ENCODE measurements at regions not wholly inside any gene's neighbourhood (a gene's known extent, or its start where the extent isn't known, plus 50 kb on each side); places are given as distances from the start of the nearest gene placed in this dataset.

DNA sequence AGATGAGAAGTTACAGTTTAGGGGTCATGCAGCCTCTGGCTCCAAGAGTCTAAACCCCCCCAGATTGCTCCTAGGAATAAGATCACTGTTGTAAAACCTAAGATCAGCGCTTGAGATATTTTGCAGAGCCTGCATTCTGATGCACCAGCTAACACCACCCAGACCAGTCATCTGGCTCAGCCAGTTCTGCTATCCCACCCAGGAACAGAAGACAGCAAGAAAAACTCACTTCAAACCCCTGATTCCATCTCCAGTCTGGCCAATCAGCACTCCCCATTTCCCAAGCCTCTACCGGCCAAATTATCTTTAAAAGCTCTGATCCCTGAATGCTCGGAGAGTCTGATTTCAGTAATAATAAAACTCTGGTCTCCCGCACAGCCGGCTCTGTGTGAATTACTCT lies 158.6 kb downstream of the ZNF664 start:
- TF ChIP-seq EZH2 (IDR thresholded peaks at IDR 0.05; ENCODE audit: low read length): no peak
- TF ChIP-seq, protein P1, sequence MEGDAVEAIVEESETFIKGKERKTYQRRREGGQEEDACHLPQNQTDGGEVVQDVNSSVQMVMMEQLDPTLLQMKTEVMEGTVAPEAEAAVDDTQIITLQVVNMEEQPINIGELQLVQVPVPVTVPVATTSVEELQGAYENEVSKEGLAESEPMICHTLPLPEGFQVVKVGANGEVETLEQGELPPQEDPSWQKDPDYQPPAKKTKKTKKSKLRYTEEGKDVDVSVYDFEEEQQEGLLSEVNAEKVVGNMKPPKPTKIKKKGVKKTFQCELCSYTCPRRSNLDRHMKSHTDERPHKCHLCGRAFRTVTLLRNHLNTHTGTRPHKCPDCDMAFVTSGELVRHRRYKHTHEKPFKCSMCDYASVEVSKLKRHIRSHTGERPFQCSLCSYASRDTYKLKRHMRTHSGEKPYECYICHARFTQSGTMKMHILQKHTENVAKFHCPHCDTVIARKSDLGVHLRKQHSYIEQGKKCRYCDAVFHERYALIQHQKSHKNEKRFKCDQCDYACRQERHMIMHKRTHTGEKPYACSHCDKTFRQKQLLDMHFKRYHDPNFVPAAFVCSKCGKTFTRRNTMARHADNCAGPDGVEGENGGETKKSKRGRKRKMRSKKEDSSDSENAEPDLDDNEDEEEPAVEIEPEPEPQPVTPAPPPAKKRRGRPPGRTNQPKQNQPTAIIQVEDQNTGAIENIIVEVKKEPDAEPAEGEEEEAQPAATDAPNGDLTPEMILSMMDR (optimal IDR thresholded peaks at IDR 0.05 in 1 of 3, IDR thresholded peaks at IDR 0.05 in 1 of 3, conservative IDR thresholded peaks at IDR 0.05 in 1 of 3; ENCODE audit: extremely low read depth in 1 of 3, insufficient read depth in 2 of 3, low read length in 3 of 3): no peak
- Histone ChIP-seq H3K9me1 (ENCODE audit: control insufficient read depth, extremely low read depth, insufficient read depth, low read length) (no peaks in the 10 kb centered on the region), H3K9ac (ENCODE audit: control insufficient read depth, extremely low read depth, insufficient read depth, low read length) (no peak overlapping the region), H3K4me2 (ENCODE audit: control insufficient read depth, extremely low read depth, insufficient read depth, low read depth, low read length) (no peak overlapping the region), H3K27me3 (ENCODE audit: control insufficient read depth, extremely low read depth, insufficient read depth, low read length) (no peaks in the 10 kb centered on the region), H3K4me3 (ENCODE audit: control insufficient read depth in 2 of 3, extremely low read depth in 1 of 3, insufficient read depth in 2 of 3, low read depth in 1 of 3, low read length in 3 of 3) (no peak overlapping the region), H3K79me2 (ENCODE audit: control insufficient read depth, insufficient read depth, low read length) (no peaks in the 10 kb centered on the region), H3K9me3 (ENCODE audit: control insufficient read depth, low read depth, low read length) (no peaks in the 10 kb centered on the region), H3K36me3 (ENCODE audit: control insufficient read depth in 2 of 2, extremely low read depth in 1 of 2, insufficient read depth in 2 of 2, low read length in 2 of 2) (no peaks in the 10 kb centered on the region), H2AFZ (ENCODE audit: control insufficient read depth, low read length) (no peak overlapping the region), H4K20me1 (ENCODE audit: control insufficient read depth, extremely low read depth, insufficient read depth, low read length) (no peaks in the 10 kb centered on the region), H3K4me1 (ENCODE audit: control insufficient read depth, extremely low read depth, insufficient read depth, low read length) (no peaks in the 10 kb centered on the region), H3K27ac (ENCODE audit: control insufficient read depth, insufficient read depth, low read length) (no peak overlapping the region)
- dilution Hi-C loops (cut with MboI; ENCODE audit: extremely low pct_ligation_motif_present, low sequenced_read_pairs): no loop called here
- FAIRE-seq: no peak
- DNase-seq (ENCODE audit: low read depth, low spot score): no peak

DNA sequence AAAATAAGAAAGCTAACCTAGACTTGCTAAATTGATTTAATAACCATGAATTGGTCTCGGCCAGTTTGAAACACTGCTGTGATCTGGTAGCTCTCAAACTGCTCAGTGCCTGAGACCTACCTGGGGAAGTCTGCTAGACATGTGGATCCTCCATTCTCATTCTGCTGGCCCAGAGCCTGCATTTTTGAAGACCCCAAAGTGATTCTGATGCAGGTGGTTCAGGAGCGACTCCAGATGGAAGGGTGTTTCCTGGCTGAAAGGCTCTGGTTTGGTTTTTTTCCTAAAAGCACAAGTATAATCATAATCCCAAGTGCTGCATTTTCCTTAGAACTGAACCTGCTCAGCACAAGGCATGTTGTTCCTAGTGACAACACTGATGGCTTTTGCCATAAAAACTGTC lies 159.5 kb downstream of the ZNF664 start:
- Histone ChIP-seq H3K4me3 (ENCODE audit: control insufficient read depth in 2 of 3, extremely low read depth in 1 of 3, insufficient read depth in 2 of 3, low read depth in 1 of 3, low read length in 3 of 3) (no peak overlapping the region), H3K27ac (ENCODE audit: control insufficient read depth, insufficient read depth, low read length) (no peak overlapping the region), H3K9me1 (ENCODE audit: control insufficient read depth, extremely low read depth, insufficient read depth, low read length) (no peaks in the 10 kb centered on the region), H3K27me3 (ENCODE audit: control insufficient read depth, extremely low read depth, insufficient read depth, low read length) (no peaks in the 10 kb centered on the region), H3K4me1 (ENCODE audit: control insufficient read depth, extremely low read depth, insufficient read depth, low read length) (no peaks in the 10 kb centered on the region), H3K9ac (ENCODE audit: control insufficient read depth, extremely low read depth, insufficient read depth, low read length) (no peak overlapping the region), H3K9me3 (ENCODE audit: control insufficient read depth, low read depth, low read length) (no peaks in the 10 kb centered on the region), H2AFZ (ENCODE audit: control insufficient read depth, low read length) (no peak overlapping the region), H3K4me2 (ENCODE audit: control insufficient read depth, extremely low read depth, insufficient read depth, low read depth, low read length) (no peak overlapping the region), H4K20me1 (ENCODE audit: control insufficient read depth, extremely low read depth, insufficient read depth, low read length) (no peaks in the 10 kb centered on the region), H3K36me3 (ENCODE audit: control insufficient read depth in 2 of 2, extremely low read depth in 1 of 2, insufficient read depth in 2 of 2, low read length in 2 of 2) (no peaks in the 10 kb centered on the region), H3K79me2 (ENCODE audit: control insufficient read depth, insufficient read depth, low read length) (no peaks in the 10 kb centered on the region)
- dilution Hi-C loops (cut with MboI; ENCODE audit: extremely low pct_ligation_motif_present, low sequenced_read_pairs): no loop called here
- TF ChIP-seq EZH2 (IDR thresholded peaks at IDR 0.05; ENCODE audit: low read length): no peak
- FAIRE-seq (no peak), DNase-seq (ENCODE audit: low read depth, low spot score) (no peak)

DNA sequence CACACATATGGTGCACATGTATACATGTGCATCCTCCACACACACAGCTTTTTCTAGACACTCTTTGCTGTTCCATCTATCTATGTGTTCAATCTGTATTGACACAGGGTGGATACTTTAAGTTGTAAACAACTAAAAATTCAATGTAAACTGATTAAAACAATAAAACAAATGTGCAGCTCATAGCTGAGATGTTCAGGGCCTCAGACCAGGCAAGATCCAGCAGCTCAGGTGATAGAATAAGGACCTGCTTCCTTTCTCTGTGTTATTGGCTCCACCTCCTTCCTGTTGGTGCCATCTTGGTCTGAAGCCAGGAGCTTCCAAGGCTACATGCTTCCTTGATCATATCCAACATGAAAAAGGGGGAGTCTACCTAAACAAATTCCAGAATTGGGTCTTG lies 158.1 kb upstream of the RFLNA start:
- Histone ChIP-seq H4K20me1 (ENCODE audit: control insufficient read depth, extremely low read depth, insufficient read depth, low read length) (no peaks in the 10 kb centered on the region), H3K4me2 (ENCODE audit: control insufficient read depth, extremely low read depth, insufficient read depth, low read depth, low read length) (no peak overlapping the region), H3K36me3 (ENCODE audit: control insufficient read depth in 2 of 2, extremely low read depth in 1 of 2, insufficient read depth in 2 of 2, low read length in 2 of 2) (no peaks in the 10 kb centered on the region), H2AFZ (ENCODE audit: control insufficient read depth, low read length) (no peak overlapping the region), H3K27ac (ENCODE audit: control insufficient read depth, insufficient read depth, low read length) (no peak overlapping the region), H3K9me1 (ENCODE audit: control insufficient read depth, extremely low read depth, insufficient read depth, low read length) (no peaks in the 10 kb centered on the region), H3K9ac (ENCODE audit: control insufficient read depth, extremely low read depth, insufficient read depth, low read length) (no peak overlapping the region), H3K9me3 (ENCODE audit: control insufficient read depth, low read depth, low read length) (no peaks in the 10 kb centered on the region), H3K4me1 (ENCODE audit: control insufficient read depth, extremely low read depth, insufficient read depth, low read length) (no peaks in the 10 kb centered on the region), H3K4me3 (ENCODE audit: control insufficient read depth in 2 of 3, extremely low read depth in 1 of 3, insufficient read depth in 2 of 3, low read depth in 1 of 3, low read length in 3 of 3) (no peak overlapping the region), H3K27me3 (ENCODE audit: control insufficient read depth, extremely low read depth, insufficient read depth, low read length) (no peaks in the 10 kb centered on the region), H3K79me2 (ENCODE audit: control insufficient read depth, insufficient read depth, low read length) (no peaks in the 10 kb centered on the region)
- dilution Hi-C loops (cut with MboI; ENCODE audit: extremely low pct_ligation_motif_present, low sequenced_read_pairs): no loop called here
- no peak for TF ChIP-seq EZH2 (IDR thresholded peaks at IDR 0.05; ENCODE audit: low read length)
- TF ChIP-seq, protein P1 (optimal IDR thresholded peaks at IDR 0.05 in 1 of 3, IDR thresholded peaks at IDR 0.05 in 1 of 3, conservative IDR thresholded peaks at IDR 0.05 in 1 of 3; ENCODE audit: extremely low read depth in 1 of 3, insufficient read depth in 2 of 3, low read length in 3 of 3): no peak
- no peak for DNase-seq (ENCODE audit: low read depth, low spot score)
- FAIRE-seq: no peak

Data from keratinocyte (primary cell).